ENCODE measurements at regions not wholly inside any gene's neighbourhood (a gene's known extent, or its start where the extent isn't known, plus 50 kb on each side); places are given as distances from the start of the nearest gene placed in this dataset.

DNA sequence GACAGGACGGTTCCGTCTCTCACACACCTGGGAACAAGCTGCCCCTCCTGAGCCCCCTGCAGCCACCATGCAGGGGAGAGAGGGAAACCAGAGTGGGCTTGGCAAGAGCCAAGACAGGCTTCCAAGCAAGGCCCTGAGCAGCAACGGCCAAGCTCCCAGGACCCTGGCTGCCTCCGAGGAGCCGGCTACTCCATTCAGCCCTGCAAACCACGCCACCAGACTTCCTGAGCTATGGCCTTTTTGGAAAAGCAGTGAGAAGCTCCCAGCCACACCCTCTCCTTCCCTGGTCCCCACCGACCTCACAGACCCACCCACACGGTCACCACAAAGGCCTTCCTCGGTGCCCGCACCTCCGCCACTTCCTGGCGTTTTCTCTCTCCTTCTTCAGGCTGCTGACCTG, 479.0 kb downstream of the BRD1 start:
- TF ChIP-seq EZH2phosphoT487 (conservative IDR thresholded peaks at IDR 0.05; ENCODE audit: low read length): no peak
- TF ChIP-seq, protein P1, sequence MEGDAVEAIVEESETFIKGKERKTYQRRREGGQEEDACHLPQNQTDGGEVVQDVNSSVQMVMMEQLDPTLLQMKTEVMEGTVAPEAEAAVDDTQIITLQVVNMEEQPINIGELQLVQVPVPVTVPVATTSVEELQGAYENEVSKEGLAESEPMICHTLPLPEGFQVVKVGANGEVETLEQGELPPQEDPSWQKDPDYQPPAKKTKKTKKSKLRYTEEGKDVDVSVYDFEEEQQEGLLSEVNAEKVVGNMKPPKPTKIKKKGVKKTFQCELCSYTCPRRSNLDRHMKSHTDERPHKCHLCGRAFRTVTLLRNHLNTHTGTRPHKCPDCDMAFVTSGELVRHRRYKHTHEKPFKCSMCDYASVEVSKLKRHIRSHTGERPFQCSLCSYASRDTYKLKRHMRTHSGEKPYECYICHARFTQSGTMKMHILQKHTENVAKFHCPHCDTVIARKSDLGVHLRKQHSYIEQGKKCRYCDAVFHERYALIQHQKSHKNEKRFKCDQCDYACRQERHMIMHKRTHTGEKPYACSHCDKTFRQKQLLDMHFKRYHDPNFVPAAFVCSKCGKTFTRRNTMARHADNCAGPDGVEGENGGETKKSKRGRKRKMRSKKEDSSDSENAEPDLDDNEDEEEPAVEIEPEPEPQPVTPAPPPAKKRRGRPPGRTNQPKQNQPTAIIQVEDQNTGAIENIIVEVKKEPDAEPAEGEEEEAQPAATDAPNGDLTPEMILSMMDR (IDR thresholded peaks at IDR 0.05; ENCODE audit: insufficient read depth, low read length, poor library complexity, severe bottlenecking): no peak
- Histone ChIP-seq H4K20me1 (ENCODE audit: low read depth, low read length) (no peaks in the 10 kb centered on the region), H3K27ac (ENCODE audit: low read depth, low read length) (no peak overlapping the region), H3K4me3 (ENCODE audit: insufficient read depth, low read length, poor library complexity, severe bottlenecking) (no peak overlapping the region), H3F3A (ENCODE audit: insufficient read depth) (no peaks in the 10 kb centered on the region), H3K9ac (ENCODE audit: low read length) (no peak overlapping the region), H3K4me2 (ENCODE audit: low read depth, low read length, poor library complexity, severe bottlenecking) (no peak overlapping the region), H3K9me2 (replicated peaks; ENCODE audit: insufficient read depth, low read length) (no peaks in the 10 kb centered on the region), H3K9me3 (ENCODE audit: insufficient read depth, low read length) (no peaks in the 10 kb centered on the region), H2AFZ (ENCODE audit: low read depth, low read length, severe bottlenecking) (no peak overlapping the region), H3K27me3 (ENCODE audit: low read length) (no peaks in the 10 kb centered on the region), H3K36me3 (ENCODE audit: low read length) (no peaks in the 10 kb centered on the region), H3K79me2 (ENCODE audit: insufficient read depth, low read length) (no peaks in the 10 kb centered on the region)

GRCh38 chr22:49347376-49347775, 480.3 kb downstream of the BRD1 start:
- no peaks in the 10 kb centered on the region for H3K36me3 ChIP-seq (ENCODE audit: low read length)
- H3K4me3 ChIP-seq (ENCODE audit: insufficient read depth, low read length, poor library complexity, severe bottlenecking): no peak overlapping the region
- no peaks in the 10 kb centered on the region for H3F3A ChIP-seq (ENCODE audit: insufficient read depth)
- H3K9me3 ChIP-seq (ENCODE audit: insufficient read depth, low read length): no peaks in the 10 kb centered on the region
- no peak overlapping the region for H2AFZ ChIP-seq (ENCODE audit: low read depth, low read length, severe bottlenecking)
- no peaks in the 10 kb centered on the region for H3K79me2 ChIP-seq (ENCODE audit: insufficient read depth, low read length)
- TF ChIP-seq EZH2phosphoT487 (conservative IDR thresholded peaks at IDR 0.05; ENCODE audit: low read length): no peak
- TF ChIP-seq, protein P1 (IDR thresholded peaks at IDR 0.05; ENCODE audit: insufficient read depth, low read length, poor library complexity, severe bottlenecking): no peak
- no peak overlapping the region for H3K9ac ChIP-seq (ENCODE audit: low read length)
- no peaks in the 10 kb centered on the region for H4K20me1 ChIP-seq (ENCODE audit: low read depth, low read length)
- no peaks in the 10 kb centered on the region for H3K27me3 ChIP-seq (ENCODE audit: low read length)
- no peak overlapping the region for H3K27ac ChIP-seq (ENCODE audit: low read depth, low read length)
- H3K9me2 ChIP-seq (replicated peaks; ENCODE audit: insufficient read depth, low read length): no peaks in the 10 kb centered on the region
- H3K4me2 ChIP-seq (ENCODE audit: low read depth, low read length, poor library complexity, severe bottlenecking): no peak overlapping the region

GRCh38 chr22:49345896-49346295, 481.8 kb downstream of the BRD1 start:
- Histone ChIP-seq H3K9me3 (ENCODE audit: insufficient read depth, low read length) (no peaks in the 10 kb centered on the region), H3K36me3 (ENCODE audit: low read length) (no peaks in the 10 kb centered on the region), H3K4me2 (ENCODE audit: low read depth, low read length, poor library complexity, severe bottlenecking) (no peak overlapping the region), H2AFZ (ENCODE audit: low read depth, low read length, severe bottlenecking) (no peak overlapping the region), H4K20me1 (ENCODE audit: low read depth, low read length) (no peaks in the 10 kb centered on the region), H3K79me2 (ENCODE audit: insufficient read depth, low read length) (no peaks in the 10 kb centered on the region), H3K4me3 (ENCODE audit: insufficient read depth, low read length, poor library complexity, severe bottlenecking) (no peak overlapping the region), H3K9ac (ENCODE audit: low read length) (no peak overlapping the region), H3K27ac (ENCODE audit: low read depth, low read length) (no peak overlapping the region), H3K9me2 (replicated peaks; ENCODE audit: insufficient read depth, low read length) (no peaks in the 10 kb centered on the region), H3F3A (ENCODE audit: insufficient read depth) (no peaks in the 10 kb centered on the region), H3K27me3 (ENCODE audit: low read length) (no peaks in the 10 kb centered on the region)
- no peak for TF ChIP-seq EZH2phosphoT487 (conservative IDR thresholded peaks at IDR 0.05; ENCODE audit: low read length)
- TF ChIP-seq, protein P1 (IDR thresholded peaks at IDR 0.05; ENCODE audit: insufficient read depth, low read length, poor library complexity, severe bottlenecking): no peak
